Body of pancreas (tissue), 4 donors: ENCODE measurements at regions not wholly inside any gene's neighbourhood (a gene's known extent, or its start where the extent isn't known, plus 50 kb on each side); places are given as distances from the start of the nearest gene placed in this dataset.

Source experiments
- CTCF ChIP-seq, 7 experiments: fragments of 450-650 bp in 4 of 7; fragments of 200-600 bp in 3 of 7; sonication (generic) in 3 of 7; IDR thresholded peaks; one replicate each; pipeline ENCODE4 v1.5.1; 2016 to 2019; ENCODE audit warnings: antibody characterized with exemption in 7 of 7
- POLR2A ChIP-seq, 3 donors: fragments of 450-650 bp; IDR thresholded peaks; one replicate each; pipeline ENCODE4 v1.6.1; 2016; ENCODE audit warnings: antibody characterized with exemption in 3 of 3, mild to moderate bottlenecking in 2 of 3

DNA sequence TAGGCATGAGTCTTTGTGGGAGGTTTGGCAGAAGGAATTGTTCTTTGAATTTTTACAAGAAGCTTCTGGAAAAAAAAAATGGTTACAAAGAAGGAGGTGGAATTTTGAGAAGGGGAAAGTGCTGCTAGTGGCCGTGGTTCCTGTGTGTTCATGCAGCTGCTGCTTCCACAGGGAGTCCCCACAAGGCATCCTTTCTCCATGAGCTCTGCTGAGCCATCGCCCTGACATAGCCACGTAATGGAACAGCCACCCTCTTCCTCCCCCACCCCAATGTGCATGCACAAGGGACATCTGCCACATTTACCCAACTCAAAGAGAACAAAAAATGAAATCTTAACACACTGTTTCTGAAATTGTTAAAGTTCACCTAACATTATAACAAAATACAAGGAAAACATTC, 529.7 kb downstream of the SATB2 start:
- TF ChIP-seq CTCF (IDR thresholded peaks at IDR 0.05) (no peak), POLR2A (IDR thresholded peaks at IDR 0.05) (no peak)
